ENCODE measurements at regions not wholly inside any gene's neighbourhood (a gene's known extent, or its start where the extent isn't known, plus 50 kb on each side); places are given as distances from the start of the nearest gene placed in this dataset.
A peak's percentile ranks its signal among the peaks of the same experiment; 100 is the strongest.
"Not testable (repeated sequence)": the region's sequence is repeated elsewhere in the genome, so short reads cannot be mapped to it uniquely, and the experiment has no call there.

- not testable (repeated sequence) for H3K27ac Mint-ChIP-seq
Observed at GRCh38 chrY:26352931-26353330, 731.0 kb downstream of the CDY1 start.

GRCh38 chrY:26354191-26354590 lies 732.3 kb downstream of the CDY1 start:
- Mint-ChIP-seq H3K36me3 (no peaks in the 10 kb centered on the region), H3K27ac (no peak overlapping the region), H3K4me3 (no peak overlapping the region), H3K9me3 (peaks cover 3% of the 10 kb centered on the region), H3K4me1 (no peaks in the 10 kb centered on the region), H3K27me3 (no peaks in the 10 kb centered on the region)
- ATAC-seq, result no peak

More at GRCh38 chrY:26352931-26353330, 731.0 kb downstream of the CDY1 start:
- ATAC-seq, H3K4me3 Mint-ChIP-seq, H3K27me3 Mint-ChIP-seq, H3K9me3 Mint-ChIP-seq, H3K36me3 Mint-ChIP-seq, H3K4me1 Mint-ChIP-seq: not testable (repeated sequence)

GRCh38 chrY:26359869-26360268 lies 738.0 kb downstream of the CDY1 start:
- H3K27ac Mint-ChIP-seq, ATAC-seq, H3K4me1 Mint-ChIP-seq, H3K27me3 Mint-ChIP-seq, H3K9me3 Mint-ChIP-seq, H3K4me3 Mint-ChIP-seq, H3K36me3 Mint-ChIP-seq: not testable (repeated sequence)

- not testable (repeated sequence) for H3K36me3 Mint-ChIP-seq, ATAC-seq, H3K27me3 Mint-ChIP-seq, H3K9me3 Mint-ChIP-seq, H3K27ac Mint-ChIP-seq, H3K4me3 Mint-ChIP-seq, H3K4me1 Mint-ChIP-seq
Observed at GRCh38 chrY:26360472-26360871, 738.6 kb downstream of the CDY1 start.

- H3K36me3 Mint-ChIP-seq, H3K4me1 Mint-ChIP-seq, H3K9me3 Mint-ChIP-seq, H3K27me3 Mint-ChIP-seq, ATAC-seq, H3K4me3 Mint-ChIP-seq, H3K27ac Mint-ChIP-seq: not testable (repeated sequence)
Observed at GRCh38 chrY:26363442-26363841, 741.5 kb downstream of the CDY1 start.

- H3K27me3 Mint-ChIP-seq, H3K36me3 Mint-ChIP-seq, H3K27ac Mint-ChIP-seq, H3K9me3 Mint-ChIP-seq, ATAC-seq, H3K4me3 Mint-ChIP-seq, H3K4me1 Mint-ChIP-seq: not testable (repeated sequence)
Observed at GRCh38 chrY:26366091-26366490, 744.2 kb downstream of the CDY1 start.

GRCh38 chrY:26372480-26372879 lies 750.6 kb downstream of the CDY1 start:
- H3K4me1 Mint-ChIP-seq, H3K27me3 Mint-ChIP-seq, ATAC-seq, H3K36me3 Mint-ChIP-seq, H3K27ac Mint-ChIP-seq, H3K9me3 Mint-ChIP-seq, H3K4me3 Mint-ChIP-seq: not testable (repeated sequence)

GRCh38 chrY:26408671-26409328 lies 786.9 kb downstream of the CDY1 start:
- Mint-ChIP-seq H3K27ac (no peak overlapping the region), H3K4me1 (no peaks in the 10 kb centered on the region), H3K36me3 (no peaks in the 10 kb centered on the region), H3K4me3 (peak overlapping the region; percentile 26), H3K9me3 (peaks cover 2% of the 10 kb centered on the region), H3K27me3 (no peaks in the 10 kb centered on the region)
- peak; percentile 43 for ATAC-seq

- Mint-ChIP-seq H3K36me3 (no peaks in the 10 kb centered on the region), H3K27ac (no peak overlapping the region), H3K9me3 (no peaks in the 10 kb centered on the region), H3K4me3 (peak overlapping the region; percentile 26), H3K27me3 (no peaks in the 10 kb centered on the region), H3K4me1 (no peaks in the 10 kb centered on the region)
- ATAC-seq, result no peak
Observed at GRCh38 chrY:26409329-26409712, 787.4 kb downstream of the CDY1 start.
